GM12874 (cell line): ENCODE measurements at regions not wholly inside any gene's neighbourhood (a gene's known extent, or its start where the extent isn't known, plus 50 kb on each side); places are given as distances from the start of the nearest gene placed in this dataset.

Experiments used
- TF ChIP-seq, protein P1 (sequence below): IDR thresholded peaks from 2 replicates; pipeline ENCODE4 v1.5.1; 2011; ENCODE audit warnings: low read depth, mild to moderate bottlenecking, control low read depth, low read length, moderate library complexity; ENCODE audit not compliant: insufficient read depth

DNA sequence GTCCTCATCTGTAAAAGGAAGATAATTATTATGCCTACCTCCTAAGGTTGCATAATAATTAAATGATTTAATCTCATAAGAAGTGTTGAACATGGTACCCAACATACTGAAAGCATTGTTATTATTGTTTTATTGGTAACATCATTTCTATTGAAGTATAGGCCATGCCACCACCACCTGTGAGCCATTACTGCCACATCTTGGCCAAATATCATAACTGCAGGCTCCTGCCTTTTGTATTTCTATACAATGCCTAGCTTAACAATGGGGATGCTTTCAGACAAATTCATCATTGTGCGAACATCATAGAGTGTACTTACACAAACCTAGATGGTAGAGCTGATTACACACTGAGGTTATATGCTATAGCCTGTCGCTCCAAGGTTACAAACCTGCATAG is 61.1 kb upstream of the NPSR1 start:
- TF ChIP-seq, protein P1, sequence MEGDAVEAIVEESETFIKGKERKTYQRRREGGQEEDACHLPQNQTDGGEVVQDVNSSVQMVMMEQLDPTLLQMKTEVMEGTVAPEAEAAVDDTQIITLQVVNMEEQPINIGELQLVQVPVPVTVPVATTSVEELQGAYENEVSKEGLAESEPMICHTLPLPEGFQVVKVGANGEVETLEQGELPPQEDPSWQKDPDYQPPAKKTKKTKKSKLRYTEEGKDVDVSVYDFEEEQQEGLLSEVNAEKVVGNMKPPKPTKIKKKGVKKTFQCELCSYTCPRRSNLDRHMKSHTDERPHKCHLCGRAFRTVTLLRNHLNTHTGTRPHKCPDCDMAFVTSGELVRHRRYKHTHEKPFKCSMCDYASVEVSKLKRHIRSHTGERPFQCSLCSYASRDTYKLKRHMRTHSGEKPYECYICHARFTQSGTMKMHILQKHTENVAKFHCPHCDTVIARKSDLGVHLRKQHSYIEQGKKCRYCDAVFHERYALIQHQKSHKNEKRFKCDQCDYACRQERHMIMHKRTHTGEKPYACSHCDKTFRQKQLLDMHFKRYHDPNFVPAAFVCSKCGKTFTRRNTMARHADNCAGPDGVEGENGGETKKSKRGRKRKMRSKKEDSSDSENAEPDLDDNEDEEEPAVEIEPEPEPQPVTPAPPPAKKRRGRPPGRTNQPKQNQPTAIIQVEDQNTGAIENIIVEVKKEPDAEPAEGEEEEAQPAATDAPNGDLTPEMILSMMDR: peak; percentile 31; the same call in 1 of the 2 replicates

DNA sequence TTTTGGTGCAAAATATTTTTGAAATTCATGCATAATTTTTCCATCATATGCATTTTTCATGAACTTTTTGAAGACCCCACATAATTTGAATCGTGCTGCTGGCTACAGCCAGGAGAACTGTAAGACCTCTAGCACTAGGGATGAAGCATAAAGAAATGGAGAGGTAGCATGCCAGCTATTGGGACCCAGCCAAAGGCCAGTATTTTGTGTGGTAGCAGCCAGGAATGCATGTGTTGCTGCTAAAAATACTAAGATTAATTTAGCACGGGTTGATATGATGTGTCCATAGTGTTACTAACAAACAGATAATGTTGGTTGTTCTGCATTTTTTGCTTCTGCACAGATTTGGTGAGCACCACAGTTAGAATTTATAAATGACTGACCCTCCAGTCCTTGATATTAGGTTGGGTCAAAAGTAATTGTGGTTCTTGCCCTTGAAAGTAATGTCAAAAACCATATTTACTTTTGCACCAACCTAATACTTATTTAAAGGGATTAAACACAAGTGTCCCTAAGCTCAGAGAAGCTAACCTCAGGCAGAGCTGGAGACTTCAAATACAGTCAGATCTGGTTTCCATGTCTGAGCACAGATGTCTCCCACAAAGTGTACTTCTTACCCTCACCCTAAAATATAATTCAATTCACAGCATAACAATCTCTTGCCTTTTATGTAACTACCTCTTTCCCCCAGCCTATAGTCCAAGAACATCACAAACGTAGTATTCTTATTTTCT is 54.1 kb upstream of the NPSR1 start:
- TF ChIP-seq, protein P1: no peak
